ENCODE measurements at regions not wholly inside any gene's neighbourhood (a gene's known extent, or its start where the extent isn't known, plus 50 kb on each side); places are given as distances from the start of the nearest gene placed in this dataset.

DNA sequence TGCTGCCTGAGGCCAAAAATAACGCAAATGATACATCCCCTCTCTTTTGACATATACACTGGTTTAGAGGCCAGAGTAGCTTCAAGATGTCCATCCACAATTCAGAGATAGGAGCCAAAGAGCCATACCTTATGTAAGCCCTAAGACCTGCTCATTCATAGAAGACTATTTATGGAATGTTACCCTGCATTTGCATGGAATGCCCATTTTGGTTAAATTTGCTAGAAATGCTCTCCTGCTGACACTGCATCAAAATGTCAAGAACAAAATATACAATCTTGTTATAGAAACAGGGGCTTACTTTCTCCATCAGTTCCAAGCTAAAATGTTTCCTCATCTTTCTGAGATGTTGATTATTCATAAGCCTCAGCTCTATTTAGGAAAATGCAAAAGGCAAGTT is 183.3 kb upstream of the CDKN3 start:
- no peak for DNase-seq

DNA sequence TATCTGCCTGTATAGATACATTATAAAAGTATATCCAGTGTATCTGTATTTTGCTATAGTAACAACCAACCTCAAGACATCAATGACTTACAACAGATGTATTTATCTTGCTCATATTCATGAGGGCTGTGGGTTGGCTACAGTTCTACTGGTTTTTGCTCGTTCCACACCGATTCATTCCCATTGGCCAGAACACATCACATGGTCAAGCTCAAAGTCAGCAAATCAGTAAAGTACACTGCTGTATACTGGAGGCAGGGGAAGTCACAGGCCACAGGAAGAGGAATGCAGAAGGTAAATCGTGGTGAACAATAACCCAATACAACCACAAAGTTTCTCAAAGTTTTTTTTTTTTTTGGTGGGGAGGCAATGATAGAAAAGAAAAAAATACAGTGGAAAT is 180.0 kb upstream of the CDKN3 start:
- DNase-seq, result no peak

- DNase-seq, result no peak
These were observed 177.3 kb upstream of the CDKN3 start for GRCh38 chr14:54219261-54220070.

- no peak for DNase-seq
These were observed 176.6 kb upstream of the CDKN3 start for GRCh38 chr14:54220071-54220703.

DNA sequence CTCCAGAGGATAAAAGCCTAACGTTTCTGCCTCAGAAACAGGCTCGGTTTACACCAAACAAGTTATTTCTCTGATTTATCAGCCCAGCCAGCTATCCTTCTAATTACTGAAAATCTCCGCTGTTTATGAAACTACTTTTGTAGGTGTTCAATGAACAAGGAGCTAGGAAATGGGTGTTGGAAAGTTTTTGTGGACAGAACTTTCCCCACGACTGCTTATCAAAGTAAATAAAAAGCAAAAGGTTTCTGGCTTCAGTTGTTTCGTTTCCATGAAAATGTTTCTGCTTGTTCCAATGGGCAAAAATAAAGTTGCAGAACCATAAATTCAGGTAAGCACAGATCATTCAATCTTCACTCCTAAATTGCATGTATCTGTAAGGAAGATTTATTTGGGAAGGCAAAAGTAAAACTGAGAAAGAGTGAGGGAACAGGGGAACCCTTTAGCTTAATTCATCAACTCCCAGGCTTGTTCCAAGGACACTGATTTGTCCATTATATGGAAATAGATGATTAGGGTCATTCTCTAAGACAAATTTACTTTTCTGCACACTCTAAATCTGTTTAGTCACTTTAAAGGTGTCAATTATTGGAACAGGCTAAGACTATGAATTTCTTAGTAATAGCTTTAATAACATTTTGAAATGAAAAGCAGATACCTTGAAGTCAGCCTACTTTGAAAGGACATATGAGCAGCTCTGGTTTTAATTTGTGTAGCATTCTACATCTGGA is 175.9 kb upstream of the CDKN3 start:
- DNase-seq, result no peak

- no peak for DNase-seq
These were observed 175.4 kb upstream of the CDKN3 start for GRCh38 chr14:54221432-54221803.

GRCh38 chr14:54221971-54222370 is 174.8 kb upstream of the CDKN3 start:
- DNase-seq, result no peak

DNA sequence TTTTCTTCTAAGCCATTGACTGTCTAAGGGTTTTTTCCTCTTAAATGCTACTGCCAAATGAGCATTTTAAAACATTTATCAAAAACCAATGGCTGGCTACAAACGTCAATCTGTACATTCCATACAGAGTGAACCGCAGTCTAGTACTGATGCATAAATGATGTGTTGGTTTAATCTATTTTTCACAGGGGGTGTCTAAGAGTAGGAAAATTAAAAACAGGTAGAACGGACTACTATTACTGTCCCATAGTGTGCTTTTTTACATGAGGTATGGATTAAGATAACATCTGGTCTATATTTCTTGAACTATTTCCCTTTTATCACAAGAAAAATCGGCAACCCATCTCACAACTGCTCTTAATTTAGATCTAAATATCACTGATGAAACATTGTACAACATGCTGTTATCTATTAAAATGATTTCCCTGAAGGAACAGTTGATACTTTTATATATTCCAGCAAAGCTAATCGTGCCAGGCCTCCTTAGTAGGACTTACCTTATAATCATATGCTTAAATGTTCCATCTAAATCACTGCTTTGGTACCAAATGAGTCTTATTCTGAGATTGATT is 172.9 kb upstream of the CDKN3 start:
- no peak for DNase-seq

GRCh38 chr14:54225457-54226060 is 171.2 kb upstream of the CDKN3 start:
- no peak for DNase-seq

- no peak for DNase-seq
These were observed 170.7 kb upstream of the CDKN3 start for GRCh38 chr14:54226103-54226502.

DNA sequence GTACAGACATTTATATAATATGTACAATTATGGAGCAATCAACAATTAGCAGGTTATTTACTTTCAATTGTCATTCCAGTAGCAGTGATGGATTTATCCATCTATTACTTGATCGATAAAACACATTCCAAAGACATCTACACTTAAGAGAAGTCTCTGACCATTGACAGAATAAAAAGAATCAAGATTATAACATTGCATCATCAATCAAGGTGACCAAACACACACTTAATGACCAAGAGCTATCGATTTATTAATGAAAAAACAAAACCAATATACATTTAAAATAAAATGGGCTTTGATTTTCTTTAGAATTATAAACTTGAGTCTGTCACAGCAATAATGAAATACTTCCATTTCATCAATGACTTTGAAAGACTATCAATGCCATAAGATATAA is 170.2 kb upstream of the CDKN3 start:
- no peak for DNase-seq

DNA sequence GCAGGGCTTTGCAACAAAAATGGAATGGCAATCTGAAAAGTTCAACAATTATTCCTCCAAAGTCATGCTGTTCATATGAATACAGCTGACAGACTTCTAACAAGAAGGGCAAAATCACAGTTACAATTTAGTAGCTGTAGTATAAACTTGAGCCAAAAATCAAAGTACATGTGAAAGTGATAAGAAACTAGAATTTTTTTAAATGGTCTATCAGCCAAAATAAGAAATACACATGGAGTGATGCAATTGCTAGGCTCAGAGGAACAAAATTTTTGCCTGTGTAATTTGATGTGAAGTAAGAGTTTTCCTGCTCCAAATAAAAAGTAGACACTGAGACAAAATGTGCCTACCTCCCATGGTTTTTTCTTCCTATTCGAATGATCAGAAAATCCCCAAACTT is 167.7 kb upstream of the CDKN3 start:
- no peak for DNase-seq

DNA sequence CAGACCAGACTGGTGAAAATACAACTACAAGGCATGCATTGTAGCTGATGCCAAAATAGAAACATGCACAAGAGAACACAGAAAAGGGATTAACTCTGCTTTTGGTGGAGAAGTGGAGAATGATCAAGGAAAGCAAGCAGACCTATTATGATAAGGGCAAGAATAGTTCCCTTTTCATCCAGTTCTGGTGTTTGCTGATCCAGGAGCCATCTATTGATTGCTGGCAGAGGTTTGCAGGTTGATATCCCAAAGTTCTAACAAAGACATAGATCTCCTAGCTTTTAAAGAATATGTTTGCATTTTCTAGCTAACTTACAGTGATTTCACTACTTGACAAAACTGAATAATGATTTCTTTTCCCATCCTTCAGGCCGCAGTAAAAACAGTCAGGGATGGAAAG is 166.2 kb upstream of the CDKN3 start:
- DNase-seq, result no peak

DNA sequence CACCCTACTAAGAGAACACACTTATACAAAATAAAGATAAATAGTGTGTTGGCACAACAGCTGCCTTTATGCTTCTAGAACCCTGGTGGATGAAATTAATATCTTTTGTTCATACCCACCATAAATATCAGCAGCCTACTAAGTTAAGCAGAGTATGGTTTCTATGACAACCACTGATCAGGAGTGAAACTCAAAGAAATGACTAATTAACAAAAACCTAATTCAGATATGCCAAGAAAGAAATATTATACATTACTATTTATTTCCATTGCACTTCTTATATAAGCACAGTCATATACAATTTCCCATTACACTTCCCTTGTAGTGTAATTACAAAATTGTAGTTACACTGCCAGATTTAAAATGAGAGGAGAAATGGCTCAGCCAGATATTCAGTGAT is 164.1 kb upstream of the CDKN3 start:
- no peak for DNase-seq

- no peak for DNase-seq
These were observed 155.3 kb upstream of the CDKN3 start for GRCh38 chr14:54241517-54241916.

- DNase-seq, result no peak
These were observed 145.5 kb upstream of the CDKN3 start for GRCh38 chr14:54251356-54251755.

- no peak for DNase-seq
These were observed 144.6 kb upstream of the CDKN3 start for GRCh38 chr14:54252072-54252730.

GRCh38 chr14:54253195-54253947 is 143.4 kb upstream of the CDKN3 start:
- DNase-seq, result no peak

- DNase-seq, result no peak
These were observed 140.7 kb upstream of the CDKN3 start for GRCh38 chr14:54256156-54256555.

GRCh38 chr14:54257424-54257823 is 139.4 kb upstream of the CDKN3 start:
- DNase-seq, result no peak

GRCh38 chr14:54258382-54258781 is 138.4 kb upstream of the CDKN3 start:
- no peak for DNase-seq

- no peak for DNase-seq
These were observed 137.0 kb upstream of the CDKN3 start for GRCh38 chr14:54259821-54260220.
